ENCODE measurements at regions not wholly inside any gene's neighbourhood (a gene's known extent, or its start where the extent isn't known, plus 50 kb on each side); places are given as distances from the start of the nearest gene placed in this dataset.
"Not testable (repeated sequence)": the region's sequence is repeated elsewhere in the genome, so short reads cannot be mapped to it uniquely, and the experiment has no call there.

GRCh38 chr6:120786682-120787081 lies 547.6 kb downstream of the TBC1D32 start:
- no peak for DNase-seq

GRCh38 chr6:120786256-120786655 lies 548.0 kb downstream of the TBC1D32 start:
- no peak for DNase-seq

- no peak for DNase-seq
Measured at GRCh38 chr6:120785459-120786086, 548.7 kb downstream of the TBC1D32 start.

- DNase-seq, result no peak
Measured at GRCh38 chr6:120779441-120779840, 554.8 kb downstream of the TBC1D32 start.

GRCh38 chr6:120775698-120776097 lies 558.6 kb downstream of the TBC1D32 start:
- no peak for DNase-seq

GRCh38 chr6:120774275-120774674 lies 560.0 kb downstream of the TBC1D32 start:
- no peak for DNase-seq

- no peak for DNase-seq
Measured at GRCh38 chr6:120771019-120771418, 563.3 kb downstream of the TBC1D32 start.

GRCh38 chr6:120764312-120764711 lies 570.0 kb downstream of the TBC1D32 start:
- no peak for DNase-seq

GRCh38 chr6:120759570-120759969 lies 574.7 kb downstream of the TBC1D32 start:
- no peak for DNase-seq

- DNase-seq, result not testable (repeated sequence)
Measured at GRCh38 chr6:120748574-120748973, 585.7 kb downstream of the TBC1D32 start.

GRCh38 chr6:120736740-120737139 lies 597.5 kb downstream of the TBC1D32 start:
- no peak for DNase-seq

- DNase-seq, result no peak
Measured at GRCh38 chr6:120735641-120736040, 598.6 kb downstream of the TBC1D32 start.

GRCh38 chr6:120711255-120711654 lies 623.0 kb downstream of the TBC1D32 start:
- no peak for DNase-seq

GRCh38 chr6:120700001-120700400 lies 634.3 kb downstream of the TBC1D32 start:
- DNase-seq, result no peak

- DNase-seq, result no peak
Measured at GRCh38 chr6:120686492-120686891, 647.8 kb downstream of the TBC1D32 start.

- no peak for DNase-seq
Measured at GRCh38 chr6:120682145-120682544, 652.1 kb downstream of the TBC1D32 start.

GRCh38 chr6:120681204-120681603 lies 653.1 kb downstream of the TBC1D32 start:
- no peak for DNase-seq

GRCh38 chr6:120675886-120676285 lies 658.4 kb downstream of the TBC1D32 start:
- no peak for DNase-seq

- no peak for DNase-seq
Measured at GRCh38 chr6:120671519-120671918, 662.8 kb downstream of the TBC1D32 start.

- DNase-seq, result no peak
Measured at GRCh38 chr6:120652506-120652905, 681.8 kb downstream of the TBC1D32 start.

GRCh38 chr6:120648713-120649112 lies 685.6 kb downstream of the TBC1D32 start:
- no peak for DNase-seq

- DNase-seq, result no peak
Measured at GRCh38 chr6:120646101-120646500, 688.2 kb downstream of the TBC1D32 start.

- no peak for DNase-seq
Measured at GRCh38 chr6:120632975-120633374, 701.3 kb downstream of the TBC1D32 start.

- no peak for DNase-seq
Measured at GRCh38 chr6:120627612-120628011, 706.7 kb downstream of the TBC1D32 start.

- DNase-seq, result no peak
Measured at GRCh38 chr6:120622127-120622631, 712.1 kb downstream of the TBC1D32 start.

All from NCI-H510A (cell line).